ENCODE measurements at regions not wholly inside any gene's neighbourhood (a gene's known extent, or its start where the extent isn't known, plus 50 kb on each side); places are given as distances from the start of the nearest gene placed in this dataset.
"Not testable (repeated sequence)": the region's sequence is repeated elsewhere in the genome, so short reads cannot be mapped to it uniquely, and the experiment has no call there.

DNA sequence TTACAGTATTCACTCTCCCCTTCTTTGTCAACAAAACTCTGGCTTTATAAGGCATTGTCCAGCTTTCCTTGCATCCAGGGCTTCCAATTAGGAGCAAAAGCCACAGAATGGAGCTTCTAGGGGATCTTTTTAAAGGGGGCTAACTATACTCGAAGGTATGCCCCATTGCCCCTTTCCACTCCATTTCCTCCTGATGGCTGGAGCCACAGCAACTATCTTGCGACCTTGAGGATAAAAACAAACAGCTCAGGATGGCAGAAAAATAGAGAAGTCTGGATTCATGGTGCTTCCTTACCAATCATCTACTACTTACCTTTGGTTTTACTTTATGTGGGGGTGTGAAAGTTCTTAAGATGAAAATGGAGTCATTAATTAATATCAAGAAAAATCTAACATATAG, 206.3 kb upstream of the PODXL start:
- H3K4me2 ChIP-seq: no peak overlapping the region
- POLR2A ChIA-PET: no interaction called here
- H3K36me3 ChIP-seq (replicated peaks in 1 of 2; ENCODE audit: control insufficient read depth in 1 of 2, insufficient read depth in 2 of 2, low read length in 1 of 2): no peaks in the 10 kb centered on the region
- H3K27me3 ChIP-seq (ENCODE audit: insufficient read depth): no peaks in the 10 kb centered on the region; the same call in 1 of the 2 replicates
- no peaks in the 10 kb centered on the region for H3K79me2 ChIP-seq (ENCODE audit: insufficient read depth)
- no peak overlapping the region for H3K9ac ChIP-seq
- H2AFZ ChIP-seq (ENCODE audit: low read depth): no peak overlapping the region
- CTCF ChIA-PET: no interaction called here
- 12% methylated on average over 2 of the region's 2 CpGs for WGBS (ENCODE audit: low lambda C conversion rate)
- no peaks in the 10 kb centered on the region for H3K9me3 ChIP-seq
- no peaks in the 10 kb centered on the region for H4K20me1 ChIP-seq (ENCODE audit: insufficient read depth)
- H3K27ac ChIP-seq (ENCODE audit: low read depth in 2 of 2, low read length in 1 of 2): no peak overlapping the region
- H3K9me2 ChIP-seq: no peaks in the 10 kb centered on the region
- no peaks in the 10 kb centered on the region for H3F3A ChIP-seq (replicated peaks; ENCODE audit: insufficient read depth)
- TF ChIP-seq, protein P1, sequence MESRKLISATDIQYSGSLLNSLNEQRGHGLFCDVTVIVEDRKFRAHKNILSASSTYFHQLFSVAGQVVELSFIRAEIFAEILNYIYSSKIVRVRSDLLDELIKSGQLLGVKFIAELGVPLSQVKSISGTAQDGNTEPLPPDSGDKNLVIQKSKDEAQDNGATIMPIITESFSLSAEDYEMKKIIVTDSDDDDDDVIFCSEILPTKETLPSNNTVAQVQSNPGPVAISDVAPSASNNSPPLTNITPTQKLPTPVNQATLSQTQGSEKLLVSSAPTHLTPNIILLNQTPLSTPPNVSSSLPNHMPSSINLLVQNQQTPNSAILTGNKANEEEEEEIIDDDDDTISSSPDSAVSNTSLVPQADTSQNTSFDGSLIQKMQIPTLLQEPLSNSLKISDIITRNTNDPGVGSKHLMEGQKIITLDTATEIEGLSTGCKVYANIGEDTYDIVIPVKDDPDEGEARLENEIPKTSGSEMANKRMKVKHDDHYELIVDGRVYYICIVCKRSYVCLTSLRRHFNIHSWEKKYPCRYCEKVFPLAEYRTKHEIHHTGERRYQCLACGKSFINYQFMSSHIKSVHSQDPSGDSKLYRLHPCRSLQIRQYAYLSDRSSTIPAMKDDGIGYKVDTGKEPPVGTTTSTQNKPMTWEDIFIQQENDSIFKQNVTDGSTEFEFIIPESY (IDR thresholded peaks at IDR 0.05; ENCODE audit: borderline replicate concordance, low read depth): no peak
- no peak for TF ChIP-seq POLR2AphosphoS5 (IDR thresholded peaks at IDR 0.05; ENCODE audit: low read depth, low read length)
- H3K4me3 ChIP-seq (ENCODE audit: low read depth in 2 of 2, low read length in 1 of 2): no peak overlapping the region
- no peaks in the 10 kb centered on the region for H3K4me1 ChIP-seq (ENCODE audit: control insufficient read depth in 1 of 2, insufficient read depth in 2 of 2, low read depth in 1 of 2, low read length in 1 of 2)
- DNase-seq: no peak

DNA sequence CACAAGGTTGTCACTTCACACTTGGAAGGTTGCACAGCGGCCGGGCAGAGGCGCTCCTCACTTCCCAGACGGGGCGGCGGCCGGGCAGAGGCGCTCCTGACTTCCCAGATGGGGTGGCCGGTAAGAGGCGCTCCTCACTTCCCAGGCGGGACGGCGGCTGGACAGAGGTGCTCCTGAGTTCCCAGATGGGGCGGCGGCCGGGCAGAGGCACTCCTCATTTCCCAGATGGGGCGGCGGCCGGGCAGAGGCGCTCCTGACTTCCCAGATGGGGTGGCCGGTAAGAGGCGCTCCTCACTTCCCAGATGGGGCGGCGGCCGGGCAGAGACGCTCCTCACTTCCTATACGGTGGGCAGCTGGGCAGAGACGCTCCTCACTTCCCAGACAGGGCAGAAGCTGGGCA, 199.4 kb upstream of the PODXL start:
- H3K36me3 ChIP-seq (replicated peaks in 1 of 2; ENCODE audit: control insufficient read depth in 1 of 2, insufficient read depth in 2 of 2, low read length in 1 of 2); H3K27me3 ChIP-seq (ENCODE audit: insufficient read depth); H3K9ac ChIP-seq; H3K4me3 ChIP-seq (ENCODE audit: low read depth in 2 of 2, low read length in 1 of 2); H3K4me2 ChIP-seq; H2AFZ ChIP-seq (ENCODE audit: low read depth); H4K20me1 ChIP-seq (ENCODE audit: insufficient read depth); H3K9me2 ChIP-seq; DNase-seq; H3F3A ChIP-seq (replicated peaks; ENCODE audit: insufficient read depth); POLR2A ChIA-PET; H3K4me1 ChIP-seq (ENCODE audit: control insufficient read depth in 1 of 2, insufficient read depth in 2 of 2, low read depth in 1 of 2, low read length in 1 of 2); H3K79me2 ChIP-seq (ENCODE audit: insufficient read depth); H3K9me3 ChIP-seq; H3K27ac ChIP-seq (ENCODE audit: low read depth in 2 of 2, low read length in 1 of 2): not testable (repeated sequence)
- CTCF ChIA-PET: interaction anchor here (1.3 kb wide), 1 partner anchor 13 kb away, joined by 3 read pairs; no protein-coding TSS in a partner anchor
- 81% methylated on average over 22 of the region's 28 CpGs for WGBS (ENCODE audit: low lambda C conversion rate)

DNA sequence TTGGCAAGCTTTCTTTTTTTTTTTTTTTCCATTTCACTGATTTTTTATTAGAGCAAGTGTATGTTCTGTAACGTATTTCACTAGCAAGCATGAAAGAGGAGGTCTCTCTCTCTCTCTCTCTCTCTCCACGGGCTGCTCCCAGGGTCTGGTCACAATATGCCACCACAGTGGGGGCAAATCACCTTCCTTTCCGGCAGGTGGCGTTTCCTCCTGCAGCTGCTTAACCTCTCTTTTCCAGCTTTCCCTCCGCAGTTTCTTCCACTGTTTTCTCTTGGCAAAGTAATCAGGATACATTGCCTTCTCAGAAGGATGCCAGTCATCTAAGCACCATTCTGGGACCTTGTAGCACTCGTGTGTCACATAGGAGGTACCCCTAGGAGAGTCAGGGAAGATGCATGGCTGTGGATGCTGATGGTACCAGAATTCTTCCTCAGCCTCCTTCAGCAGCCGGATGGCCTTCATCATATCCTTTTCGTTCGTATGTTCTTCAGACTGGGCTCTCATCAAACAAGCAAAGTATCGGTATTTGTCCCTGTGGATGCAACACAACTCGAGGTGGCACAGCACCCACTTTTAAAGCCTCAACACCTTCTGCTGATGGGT, 197.3 kb upstream of the PODXL start:
- no peaks in the 10 kb centered on the region for H3K36me3 ChIP-seq (replicated peaks in 1 of 2; ENCODE audit: control insufficient read depth in 1 of 2, insufficient read depth in 2 of 2, low read length in 1 of 2)
- H3K9me2 ChIP-seq: no peaks in the 10 kb centered on the region
- no peak overlapping the region for H3K9ac ChIP-seq
- no peak overlapping the region for H2AFZ ChIP-seq (ENCODE audit: low read depth)
- no peaks in the 10 kb centered on the region for H3K79me2 ChIP-seq (ENCODE audit: insufficient read depth)
- TF ChIP-seq, protein P2, sequence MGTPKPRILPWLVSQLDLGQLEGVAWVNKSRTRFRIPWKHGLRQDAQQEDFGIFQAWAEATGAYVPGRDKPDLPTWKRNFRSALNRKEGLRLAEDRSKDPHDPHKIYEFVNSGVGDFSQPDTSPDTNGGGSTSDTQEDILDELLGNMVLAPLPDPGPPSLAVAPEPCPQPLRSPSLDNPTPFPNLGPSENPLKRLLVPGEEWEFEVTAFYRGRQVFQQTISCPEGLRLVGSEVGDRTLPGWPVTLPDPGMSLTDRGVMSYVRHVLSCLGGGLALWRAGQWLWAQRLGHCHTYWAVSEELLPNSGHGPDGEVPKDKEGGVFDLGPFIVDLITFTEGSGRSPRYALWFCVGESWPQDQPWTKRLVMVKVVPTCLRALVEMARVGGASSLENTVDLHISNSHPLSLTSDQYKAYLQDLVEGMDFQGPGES (IDR thresholded peaks at IDR 0.05; ENCODE audit: low read depth, low read length): no peak
- TF ChIP-seq RAD21 (IDR thresholded peaks at IDR 0.05; ENCODE audit: low read length): peak; percentile 38
- TF ChIP-seq SMC3 (IDR thresholded peaks at IDR 0.05; ENCODE audit: low read depth, low read length): peak; percentile 39; the same call in 1 of the 2 replicates
- TF ChIP-seq, protein P3, sequence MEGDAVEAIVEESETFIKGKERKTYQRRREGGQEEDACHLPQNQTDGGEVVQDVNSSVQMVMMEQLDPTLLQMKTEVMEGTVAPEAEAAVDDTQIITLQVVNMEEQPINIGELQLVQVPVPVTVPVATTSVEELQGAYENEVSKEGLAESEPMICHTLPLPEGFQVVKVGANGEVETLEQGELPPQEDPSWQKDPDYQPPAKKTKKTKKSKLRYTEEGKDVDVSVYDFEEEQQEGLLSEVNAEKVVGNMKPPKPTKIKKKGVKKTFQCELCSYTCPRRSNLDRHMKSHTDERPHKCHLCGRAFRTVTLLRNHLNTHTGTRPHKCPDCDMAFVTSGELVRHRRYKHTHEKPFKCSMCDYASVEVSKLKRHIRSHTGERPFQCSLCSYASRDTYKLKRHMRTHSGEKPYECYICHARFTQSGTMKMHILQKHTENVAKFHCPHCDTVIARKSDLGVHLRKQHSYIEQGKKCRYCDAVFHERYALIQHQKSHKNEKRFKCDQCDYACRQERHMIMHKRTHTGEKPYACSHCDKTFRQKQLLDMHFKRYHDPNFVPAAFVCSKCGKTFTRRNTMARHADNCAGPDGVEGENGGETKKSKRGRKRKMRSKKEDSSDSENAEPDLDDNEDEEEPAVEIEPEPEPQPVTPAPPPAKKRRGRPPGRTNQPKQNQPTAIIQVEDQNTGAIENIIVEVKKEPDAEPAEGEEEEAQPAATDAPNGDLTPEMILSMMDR (IDR thresholded peaks at IDR 0.05): peak; percentile 51
- no peak for TF ChIP-seq FOXJ3 (CRISPR knock-in tag; IDR thresholded peaks at IDR 0.05)
- DNase-seq: peak; percentile 51
- no peaks in the 10 kb centered on the region for H4K20me1 ChIP-seq (ENCODE audit: insufficient read depth)
- H3K4me3 ChIP-seq (ENCODE audit: low read depth in 2 of 2, low read length in 1 of 2): no peak overlapping the region
- no peaks in the 10 kb centered on the region for H3F3A ChIP-seq (replicated peaks; ENCODE audit: insufficient read depth)
- ChIA-PET POLR2A (interaction anchor here (0.7 kb wide), 1 partner anchor 153 kb away, joined by 3 read pairs; no protein-coding TSS in a partner anchor), CTCF (interaction anchor here (0.6 to 1.8 kb wide), 5 partner anchors 10 to 20 kb away, joined by 3 to 7 read pairs (median 3); no protein-coding TSS in a partner anchor)
- H3K27ac ChIP-seq (ENCODE audit: low read depth in 2 of 2, low read length in 1 of 2): no peak overlapping the region
- whole genome bisulfite sequencing (ENCODE audit: low lambda C conversion rate): 41% methylated on average over 11 of the region's 11 CpGs
- no peaks in the 10 kb centered on the region for H3K9me3 ChIP-seq
- no peak overlapping the region for H3K4me2 ChIP-seq
- H3K27me3 ChIP-seq (ENCODE audit: insufficient read depth): no peaks in the 10 kb centered on the region; the same call in 1 of the 2 replicates
- H3K4me1 ChIP-seq (ENCODE audit: control insufficient read depth in 1 of 2, insufficient read depth in 2 of 2, low read depth in 1 of 2, low read length in 1 of 2): no peaks in the 10 kb centered on the region

Data from SK-N-SH (cell line).